ENCODE measurements at regions not wholly inside any gene's neighbourhood (a gene's known extent, or its start where the extent isn't known, plus 50 kb on each side); places are given as distances from the start of the nearest gene placed in this dataset.

DNA sequence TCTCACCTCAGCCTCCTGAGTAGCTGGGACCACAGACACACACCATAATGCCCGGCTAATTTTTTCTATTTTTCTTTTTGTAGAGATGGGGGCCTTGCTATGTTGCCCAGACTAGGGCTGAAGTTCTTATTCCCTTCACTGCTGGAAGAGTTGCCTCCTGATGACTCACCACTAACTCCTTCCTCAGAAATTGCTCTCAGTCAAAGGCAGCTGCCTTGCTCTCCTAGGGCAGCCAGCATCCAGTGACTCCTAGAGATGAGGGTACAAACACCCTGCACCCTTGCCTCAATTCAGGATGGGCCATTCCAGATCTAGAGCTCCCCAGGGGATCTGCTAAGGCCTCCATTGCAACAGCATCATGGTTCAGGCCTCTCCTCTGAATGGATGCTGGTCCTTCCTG, 54.0 kb upstream of the RASSF8 start:
- Mint-ChIP-seq H3K9me3 (no peaks in the 10 kb centered on the region), H3K27me3 (ENCODE audit: low read depth) (no peaks in the 10 kb centered on the region), H3K36me3 (ENCODE audit: low read depth) (no peaks in the 10 kb centered on the region), H3K4me3 (no peak overlapping the region), H3K4me1 (ENCODE audit: low read depth) (no peaks in the 10 kb centered on the region), H3K27ac (no peak overlapping the region)

GRCh38 chr12:25906651-25907340, 51.7 kb upstream of the RASSF8 start:
- H3K9me3 Mint-ChIP-seq, result no peaks in the 10 kb centered on the region
- no peaks in the 10 kb centered on the region for H3K27me3 Mint-ChIP-seq (ENCODE audit: low read depth)
- no peaks in the 10 kb centered on the region for H3K36me3 Mint-ChIP-seq (ENCODE audit: low read depth)
- no peaks in the 10 kb centered on the region for H3K4me1 Mint-ChIP-seq (ENCODE audit: low read depth)
- H3K4me3 Mint-ChIP-seq, result no peak overlapping the region
- H3K27ac Mint-ChIP-seq, result no peak overlapping the region
